Activated CD8-positive, alpha-beta T cell treated with anti-CD3 and anti-CD28 coated beads for 36 hours (primary cell): ENCODE measurements at regions not wholly inside any gene's neighbourhood (a gene's known extent, or its start where the extent isn't known, plus 50 kb on each side); places are given as distances from the start of the nearest gene placed in this dataset.
"Not testable (repeated sequence)": the region's sequence is repeated elsewhere in the genome, so short reads cannot be mapped to it uniquely, and the experiment has no call there.

Source experiments
- ATAC-seq: fragments of 200-7000 bp; cut with Tn5 transposase; one replicate; pipeline ENCODE4 v1.10.0; 2021; ENCODE audit warnings: mild to moderate bottlenecking, moderate library complexity
- CTCF ChIA-PET: fragments of 350-600 bp; sonication (Branson Sonifier 250); formaldehyde crosslinking; loops from one replicate; lab custom pipeline; 2021; ENCODE audit warnings: antibody characterized with exemption; lab: Charles Lee
- POLR2A ChIA-PET: fragments of 350-600 bp; sonication (Branson Sonifier 250); formaldehyde crosslinking; loops from one replicate; lab custom pipeline; 2021; ENCODE audit warnings: antibody characterized with exemption; lab: Charles Lee
- DNase-seq: peaks from one replicate; pipeline ENCODE4 v3.0.0-alpha.2; 2020
- H3K27ac Mint-ChIP-seq: one replicate; pipeline ENCODE4 v1.8.0; 2021; ENCODE audit warnings: mild to moderate bottlenecking, mixed read lengths
- H3K27me3 Mint-ChIP-seq: one replicate; pipeline ENCODE4 v1.8.0; 2021; ENCODE audit warnings: mixed read lengths
- H3K36me3 Mint-ChIP-seq: one replicate; pipeline ENCODE4 v1.8.0; 2021; ENCODE audit warnings: low read depth, mixed read lengths
- H3K4me1 Mint-ChIP-seq: one replicate; pipeline ENCODE4 v1.8.0; 2021; ENCODE audit warnings: low read depth, mixed read lengths
- H3K4me3 Mint-ChIP-seq: one replicate; pipeline ENCODE4 v1.8.0; 2021; ENCODE audit warnings: mild to moderate bottlenecking, moderate library complexity, mixed read lengths
- H3K9me3 Mint-ChIP-seq: one replicate; pipeline ENCODE4 v1.8.0; 2021; ENCODE audit warnings: mixed read lengths
- CTCF ChIP-seq: fragments of 200-600 bp; IDR thresholded peaks from one replicate; pipeline ENCODE4 v1.8.0; 2022; ENCODE audit warnings: antibody characterized with exemption, mild to moderate bottlenecking
- intact Hi-C: fragments of 100-400 bp; cut with micrococcal nuclease; formaldehyde crosslinking; loops from one replicate; pipeline ENCODE4 v1.10.0; 2022

GRCh38 chr4:26242451-26242850, 78.4 kb upstream of the RBPJ start:
- CTCF ChIA-PET, result no interaction called here
- ATAC-seq (no peak), DNase-seq (no peak)
- Mint-ChIP-seq H3K27ac (no peak overlapping the region), H3K4me1 (no peaks in the 10 kb centered on the region), H3K9me3 (no peaks in the 10 kb centered on the region), H3K36me3 (no peaks in the 10 kb centered on the region), H3K27me3 (peaks cover 2% of the 10 kb centered on the region), H3K4me3 (no peak overlapping the region)
- POLR2A ChIA-PET, result no interaction called here
- TF ChIP-seq CTCF, result no peak
- intact Hi-C loops, result no loop called here

- POLR2A ChIA-PET, H3K27ac Mint-ChIP-seq, DNase-seq, H3K4me3 Mint-ChIP-seq, H3K27me3 Mint-ChIP-seq, CTCF ChIA-PET, intact Hi-C loops, H3K36me3 Mint-ChIP-seq, H3K9me3 Mint-ChIP-seq, H3K4me1 Mint-ChIP-seq: not testable (repeated sequence)
- peak; percentile 24 for ATAC-seq
Measured at GRCh38 chr4:26244138-26244537, 76.7 kb upstream of the RBPJ start.

GRCh38 chr4:26248647-26249046, 72.2 kb upstream of the RBPJ start:
- no peaks in the 10 kb centered on the region for H3K27me3 Mint-ChIP-seq
- POLR2A ChIA-PET, result no interaction called here
- intact Hi-C loops, result no loop called here

GRCh38 chr4:26252349-26253025, 68.3 kb upstream of the RBPJ start:
- Mint-ChIP-seq H3K27ac (no peak overlapping the region), H3K9me3 (no peaks in the 10 kb centered on the region), H3K4me1 (peaks cover 5% of the 10 kb centered on the region), H3K4me3 (no peak overlapping the region), H3K27me3 (peaks cover 3% of the 10 kb centered on the region), H3K36me3 (no peaks in the 10 kb centered on the region)
- CTCF ChIA-PET, result interaction anchor here (1.3 kb wide), 1 partner anchor 73 kb away, joined by 3 read pairs; no protein-coding TSS in a partner anchor
- ATAC-seq, result no peak
- DNase-seq, result peak; percentile 7
- intact Hi-C loops, result no loop called here
- no peak for TF ChIP-seq CTCF
- POLR2A ChIA-PET, result no interaction called here

More at GRCh38 chr4:26248647-26249046, 72.2 kb upstream of the RBPJ start:
- no peak overlapping the region for H3K27ac Mint-ChIP-seq
- no peaks in the 10 kb centered on the region for H3K9me3 Mint-ChIP-seq
- CTCF ChIA-PET, result no interaction called here
- no peaks in the 10 kb centered on the region for H3K36me3 Mint-ChIP-seq
- ATAC-seq, result no peak
- peaks cover 5% of the 10 kb centered on the region for H3K4me1 Mint-ChIP-seq
- DNase-seq, result no peak
- TF ChIP-seq CTCF, result no peak
- no peak overlapping the region for H3K4me3 Mint-ChIP-seq

GRCh38 chr4:26253968-26254367, 66.8 kb upstream of the RBPJ start:
- Mint-ChIP-seq H3K4me1 (peaks cover 5% of the 10 kb centered on the region), H3K4me3 (no peak overlapping the region), H3K27ac (no peak overlapping the region), H3K27me3 (peaks cover 3% of the 10 kb centered on the region), H3K9me3 (no peaks in the 10 kb centered on the region), H3K36me3 (no peaks in the 10 kb centered on the region)
- no peak for TF ChIP-seq CTCF
- ChIA-PET CTCF (no interaction called here), POLR2A (no interaction called here)
- ATAC-seq (no peak), DNase-seq (no peak)
- intact Hi-C loops, result no loop called here
